ENCODE measurements at regions not wholly inside any gene's neighbourhood (a gene's known extent, or its start where the extent isn't known, plus 50 kb on each side); places are given as distances from the start of the nearest gene placed in this dataset.

- DNase-seq (ENCODE audit: low read depth), result no peak
- no peak overlapping the region for H3K4me3 ChIP-seq (ENCODE audit: low read depth, low read length)
- no peaks in the 10 kb centered on the region for H3K27me3 ChIP-seq (ENCODE audit: control insufficient read depth, insufficient read depth, low read length)
- no peaks in the 10 kb centered on the region for H3K36me3 ChIP-seq (ENCODE audit: control insufficient read depth, insufficient read depth, low read length)
- no peak for TF ChIP-seq CTCF (IDR thresholded peaks at IDR 0.05; ENCODE audit: insufficient read depth, low read length, poor library complexity, severe bottlenecking)
Measured at GRCh38 chr18:51778115-51778514, 561.9 kb upstream of the DCC start.

DNA sequence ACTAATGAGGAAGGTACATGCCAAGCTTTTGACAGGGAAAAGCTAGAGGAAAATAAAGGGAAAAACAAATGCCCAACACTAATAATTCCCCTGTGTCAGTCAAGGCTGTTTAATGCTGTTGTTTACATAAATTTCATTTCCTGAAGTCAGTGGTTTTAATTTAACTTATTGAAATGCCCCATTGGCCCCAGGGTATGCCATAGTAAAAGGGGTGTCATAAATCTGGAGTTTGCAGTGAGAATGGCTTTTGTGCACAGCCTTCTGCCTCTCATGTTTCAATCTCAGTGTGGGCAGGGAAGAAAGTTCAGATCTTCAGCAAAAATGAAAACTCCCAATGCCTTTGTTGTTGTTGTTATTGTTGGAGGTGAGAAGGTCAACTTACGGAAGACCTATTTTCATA is 550.1 kb upstream of the DCC start:
- TF ChIP-seq CTCF (IDR thresholded peaks at IDR 0.05; ENCODE audit: insufficient read depth, low read length, poor library complexity, severe bottlenecking), result no peak
- Histone ChIP-seq H3K36me3 (ENCODE audit: control insufficient read depth, insufficient read depth, low read length) (no peaks in the 10 kb centered on the region), H3K4me3 (ENCODE audit: low read depth, low read length) (no peak overlapping the region), H3K27me3 (ENCODE audit: control insufficient read depth, insufficient read depth, low read length) (no peaks in the 10 kb centered on the region)
- no peak for DNase-seq (ENCODE audit: low read depth)

DNA sequence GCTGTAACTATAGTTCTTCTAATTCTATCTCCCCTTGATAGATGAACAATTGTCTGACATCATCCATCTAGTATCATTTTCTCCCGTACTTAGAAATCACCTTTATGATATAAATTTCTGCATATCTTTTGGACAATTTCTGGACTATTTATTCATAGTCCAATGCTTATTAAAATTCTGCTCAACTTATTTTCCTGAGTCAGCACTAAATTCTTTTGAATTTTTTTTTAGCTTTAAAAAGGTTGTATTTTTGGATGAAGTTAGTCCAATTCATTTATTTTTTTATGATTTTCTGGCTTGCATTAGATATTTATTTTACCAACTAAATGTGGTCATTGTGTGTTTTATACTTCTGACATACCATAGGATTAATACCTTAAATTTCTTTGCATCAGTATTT is 538.5 kb upstream of the DCC start:
- TF ChIP-seq CTCF (IDR thresholded peaks at IDR 0.05; ENCODE audit: insufficient read depth, low read length, poor library complexity, severe bottlenecking), result no peak
- Histone ChIP-seq H3K27me3 (ENCODE audit: control insufficient read depth, insufficient read depth, low read length) (no peaks in the 10 kb centered on the region), H3K4me3 (ENCODE audit: low read depth, low read length) (no peak overlapping the region), H3K36me3 (ENCODE audit: control insufficient read depth, insufficient read depth, low read length) (no peaks in the 10 kb centered on the region)
- no peak for DNase-seq (ENCODE audit: low read depth)

DNA sequence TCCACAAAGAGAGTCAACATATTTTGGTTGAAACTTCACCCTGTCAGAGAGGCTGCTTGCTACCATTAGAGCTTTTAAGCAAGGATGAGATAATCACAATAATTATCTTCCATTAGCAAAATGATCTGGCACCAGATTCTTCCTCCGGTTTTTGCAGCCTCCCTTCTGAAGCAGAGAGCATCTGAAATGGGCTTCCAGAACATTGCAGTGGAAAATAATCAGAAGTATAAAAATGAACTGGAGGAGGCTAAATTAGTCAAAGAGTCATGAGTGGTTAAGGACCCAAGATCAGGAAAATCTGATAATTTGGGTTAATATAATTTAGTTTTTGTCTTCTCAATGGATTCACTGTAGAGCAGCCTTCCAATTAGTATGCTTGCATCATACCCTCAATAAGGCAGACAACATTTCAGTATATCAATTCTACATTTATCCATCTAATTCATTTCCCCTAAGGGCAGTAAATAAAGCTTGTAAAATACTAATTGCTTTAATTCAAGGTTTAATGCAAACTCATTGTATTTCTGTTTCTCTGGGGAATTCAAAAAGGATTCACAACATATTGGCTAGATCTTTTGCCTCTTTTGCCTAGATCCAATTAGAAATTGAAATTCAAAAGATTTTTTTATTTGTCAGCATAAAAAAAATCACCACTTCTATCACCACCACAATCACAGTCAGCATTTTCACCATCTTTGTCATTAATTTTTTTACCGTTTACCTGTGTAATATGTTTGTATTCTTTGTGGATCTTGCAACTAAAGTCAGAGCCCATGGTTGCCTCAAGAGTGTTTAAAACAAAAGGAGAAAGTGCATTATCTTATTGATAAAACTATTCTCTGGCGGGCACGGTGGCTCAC is 537.2 kb upstream of the DCC start:
- Histone ChIP-seq H3K27me3 (ENCODE audit: control insufficient read depth, insufficient read depth, low read length) (no peaks in the 10 kb centered on the region), H3K36me3 (ENCODE audit: control insufficient read depth, insufficient read depth, low read length) (no peaks in the 10 kb centered on the region), H3K4me3 (ENCODE audit: low read depth, low read length) (no peak overlapping the region)
- no peak for TF ChIP-seq CTCF (IDR thresholded peaks at IDR 0.05; ENCODE audit: insufficient read depth, low read length, poor library complexity, severe bottlenecking)
- DNase-seq (ENCODE audit: low read depth), result no peak

GRCh38 chr18:51807336-51807735 is 532.7 kb upstream of the DCC start:
- H3K27me3 ChIP-seq (ENCODE audit: control insufficient read depth, insufficient read depth, low read length), result no peaks in the 10 kb centered on the region
- no peak for TF ChIP-seq CTCF (IDR thresholded peaks at IDR 0.05; ENCODE audit: insufficient read depth, low read length, poor library complexity, severe bottlenecking)
- H3K4me3 ChIP-seq (ENCODE audit: low read depth, low read length), result no peak overlapping the region
- H3K36me3 ChIP-seq (ENCODE audit: control insufficient read depth, insufficient read depth, low read length), result no peaks in the 10 kb centered on the region
- no peak for DNase-seq (ENCODE audit: low read depth)

DNA sequence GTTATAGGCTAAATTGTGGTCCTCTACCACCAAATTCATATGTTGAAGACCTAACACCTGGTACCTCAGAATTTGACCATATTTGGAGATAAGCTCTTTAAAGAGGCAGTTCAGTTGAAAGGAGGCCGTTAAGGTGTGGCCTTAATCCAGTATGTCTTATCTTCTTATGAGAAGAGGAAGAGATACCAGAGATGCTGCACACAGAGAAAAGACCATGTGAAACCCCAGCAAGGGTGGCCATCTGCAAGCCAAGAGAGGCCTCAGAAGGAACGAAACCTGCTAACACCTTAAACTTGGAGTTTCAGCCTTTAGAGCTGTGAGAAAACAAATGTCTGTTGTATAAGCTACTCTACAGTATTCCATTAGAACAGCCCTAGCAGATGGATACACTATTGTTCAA is 528.1 kb upstream of the DCC start:
- Histone ChIP-seq H3K27me3 (ENCODE audit: control insufficient read depth, insufficient read depth, low read length) (no peaks in the 10 kb centered on the region), H3K4me3 (ENCODE audit: low read depth, low read length) (no peak overlapping the region), H3K36me3 (ENCODE audit: control insufficient read depth, insufficient read depth, low read length) (no peaks in the 10 kb centered on the region)
- no peak for DNase-seq (ENCODE audit: low read depth)
- TF ChIP-seq CTCF (IDR thresholded peaks at IDR 0.05; ENCODE audit: insufficient read depth, low read length, poor library complexity, severe bottlenecking), result no peak

All from kidney epithelial cell (primary cell).